ENCODE measurements at regions not wholly inside any gene's neighbourhood (a gene's known extent, or its start where the extent isn't known, plus 50 kb on each side); places are given as distances from the start of the nearest gene placed in this dataset.
A peak's percentile ranks its signal among the peaks of the same experiment; 100 is the strongest.
"Not testable (repeated sequence)": the region's sequence is repeated elsewhere in the genome, so short reads cannot be mapped to it uniquely, and the experiment has no call there.

DNA sequence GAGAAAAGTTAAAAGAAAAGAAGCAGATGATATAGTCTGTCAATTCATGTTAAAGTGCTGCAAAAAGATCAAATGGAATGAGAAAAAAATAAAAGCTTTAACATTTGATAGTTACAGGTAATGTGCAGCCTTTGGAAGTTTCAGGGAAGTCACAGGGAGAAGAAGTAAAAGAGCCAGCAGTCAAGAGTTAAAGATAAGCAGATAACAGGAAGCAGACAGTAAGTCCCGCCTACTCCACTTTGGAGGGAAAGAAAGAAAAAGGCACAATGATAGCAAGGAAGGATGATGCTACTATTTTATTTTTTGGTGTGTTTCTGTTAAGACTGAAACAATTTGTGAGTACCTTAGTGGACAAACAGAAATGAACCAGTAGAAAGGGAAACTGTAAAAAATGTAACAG, 111.1 kb upstream of the KRR1 start:
- no peak for DNase-seq (ENCODE audit: low read depth)
- TF ChIP-seq, protein P1, sequence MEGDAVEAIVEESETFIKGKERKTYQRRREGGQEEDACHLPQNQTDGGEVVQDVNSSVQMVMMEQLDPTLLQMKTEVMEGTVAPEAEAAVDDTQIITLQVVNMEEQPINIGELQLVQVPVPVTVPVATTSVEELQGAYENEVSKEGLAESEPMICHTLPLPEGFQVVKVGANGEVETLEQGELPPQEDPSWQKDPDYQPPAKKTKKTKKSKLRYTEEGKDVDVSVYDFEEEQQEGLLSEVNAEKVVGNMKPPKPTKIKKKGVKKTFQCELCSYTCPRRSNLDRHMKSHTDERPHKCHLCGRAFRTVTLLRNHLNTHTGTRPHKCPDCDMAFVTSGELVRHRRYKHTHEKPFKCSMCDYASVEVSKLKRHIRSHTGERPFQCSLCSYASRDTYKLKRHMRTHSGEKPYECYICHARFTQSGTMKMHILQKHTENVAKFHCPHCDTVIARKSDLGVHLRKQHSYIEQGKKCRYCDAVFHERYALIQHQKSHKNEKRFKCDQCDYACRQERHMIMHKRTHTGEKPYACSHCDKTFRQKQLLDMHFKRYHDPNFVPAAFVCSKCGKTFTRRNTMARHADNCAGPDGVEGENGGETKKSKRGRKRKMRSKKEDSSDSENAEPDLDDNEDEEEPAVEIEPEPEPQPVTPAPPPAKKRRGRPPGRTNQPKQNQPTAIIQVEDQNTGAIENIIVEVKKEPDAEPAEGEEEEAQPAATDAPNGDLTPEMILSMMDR (IDR thresholded peaks at IDR 0.05; ENCODE audit: low read depth, low read length, missing control alignments) = no peak
- in situ Hi-C loops (cut with HindIII; ENCODE audit: low sequenced_read_pairs) = no loop called here
- no peak overlapping the region for H3K4me3 ChIP-seq (ENCODE audit: low read depth, low read length)

DNA sequence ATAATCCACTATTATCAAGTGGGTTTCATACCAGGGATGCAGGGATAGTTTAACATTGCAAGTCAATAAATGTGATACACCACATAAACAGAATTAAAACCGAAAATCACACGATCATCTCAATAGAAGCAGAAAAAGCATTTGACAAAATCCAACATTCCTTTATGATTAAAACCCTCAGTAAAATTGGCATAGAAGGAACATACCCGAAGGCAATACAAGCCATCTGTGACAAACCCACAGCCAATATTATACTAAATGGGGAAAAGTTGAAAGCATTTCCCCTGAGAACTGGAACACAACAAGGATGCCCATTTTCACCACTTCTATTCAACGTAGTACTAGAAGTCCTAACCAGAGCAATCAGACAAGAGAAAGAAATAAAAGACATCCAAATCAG, 103.0 kb upstream of the KRR1 start:
- DNase-seq (ENCODE audit: low read depth); in situ Hi-C loops (cut with HindIII; ENCODE audit: low sequenced_read_pairs); H3K4me3 ChIP-seq (ENCODE audit: low read depth, low read length): not testable (repeated sequence)

DNA sequence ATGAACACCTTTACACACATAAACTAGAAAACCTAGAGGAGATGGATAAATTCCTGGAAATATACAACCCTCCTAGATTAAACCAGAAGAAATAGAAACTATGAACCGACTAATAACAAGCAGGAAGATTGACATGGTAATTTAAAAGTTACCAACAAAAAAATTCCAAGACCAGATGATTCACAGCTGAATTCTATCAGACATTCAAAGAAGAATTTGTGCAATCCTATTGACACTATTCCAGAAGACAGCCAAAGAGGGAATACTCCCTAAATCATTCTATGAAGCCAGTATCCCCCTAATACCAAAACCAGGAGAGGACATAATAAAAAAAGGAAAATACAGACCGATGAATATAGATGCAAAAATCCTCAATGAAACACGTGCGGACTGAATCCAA, 102.6 kb upstream of the KRR1 start:
- in situ Hi-C loops (cut with HindIII; ENCODE audit: low sequenced_read_pairs) = no loop called here
- H3K4me3 ChIP-seq (ENCODE audit: low read depth, low read length) = no peak overlapping the region
- DNase-seq (ENCODE audit: low read depth) = no peak
- TF ChIP-seq, protein P1 (IDR thresholded peaks at IDR 0.05; ENCODE audit: low read depth, low read length, missing control alignments) = no peak

DNA sequence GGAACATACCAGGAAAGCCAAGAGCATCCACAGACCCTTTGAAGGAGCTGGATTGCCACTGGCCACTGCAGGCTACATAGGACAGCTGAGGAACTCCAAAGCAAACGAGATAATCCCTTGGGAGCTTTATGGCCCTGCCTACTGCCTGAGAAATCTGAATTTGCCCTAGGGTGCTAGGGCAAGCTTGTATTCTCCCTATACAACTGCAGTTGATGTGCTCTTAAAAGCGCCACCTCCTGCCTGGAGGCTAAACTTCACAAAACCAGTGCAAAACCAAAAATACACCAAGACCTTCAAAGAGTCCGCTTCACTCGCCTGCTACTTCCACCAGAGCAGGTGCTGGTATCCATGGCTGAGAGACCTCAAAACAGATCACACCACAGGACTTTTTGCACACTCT, 99.6 kb upstream of the KRR1 start:
- in situ Hi-C loops (cut with HindIII; ENCODE audit: low sequenced_read_pairs) = no loop called here
- TF ChIP-seq, protein P1 (IDR thresholded peaks at IDR 0.05; ENCODE audit: low read depth, low read length, missing control alignments) = no peak
- no peak overlapping the region for H3K4me3 ChIP-seq (ENCODE audit: low read depth, low read length)
- DNase-seq (ENCODE audit: low read depth) = no peak

DNA sequence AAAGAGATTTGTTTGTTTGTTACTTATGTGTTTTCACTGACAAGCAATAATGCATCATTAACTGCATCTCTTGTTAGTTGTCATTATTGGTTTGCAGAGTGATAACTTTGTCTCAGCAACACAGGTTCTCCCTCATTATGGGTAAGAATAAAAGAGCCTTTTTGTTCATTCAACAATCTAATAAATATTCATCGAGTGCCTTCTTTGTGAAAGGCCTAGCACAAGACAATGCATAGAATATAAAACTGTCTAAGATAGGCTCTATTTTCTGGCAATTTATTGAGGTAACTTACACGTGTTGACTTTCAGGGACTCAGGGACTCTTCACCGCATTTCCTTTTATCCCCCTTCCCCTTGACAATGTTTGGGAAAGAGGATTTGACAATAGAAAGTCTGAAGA, 95.5 kb upstream of the KRR1 start:
- in situ Hi-C loops (cut with HindIII; ENCODE audit: low sequenced_read_pairs) = no loop called here
- DNase-seq (ENCODE audit: low read depth) = no peak
- H3K4me3 ChIP-seq (ENCODE audit: low read depth, low read length) = no peak overlapping the region
- TF ChIP-seq, protein P1 (IDR thresholded peaks at IDR 0.05; ENCODE audit: low read depth, low read length, missing control alignments) = no peak

DNA sequence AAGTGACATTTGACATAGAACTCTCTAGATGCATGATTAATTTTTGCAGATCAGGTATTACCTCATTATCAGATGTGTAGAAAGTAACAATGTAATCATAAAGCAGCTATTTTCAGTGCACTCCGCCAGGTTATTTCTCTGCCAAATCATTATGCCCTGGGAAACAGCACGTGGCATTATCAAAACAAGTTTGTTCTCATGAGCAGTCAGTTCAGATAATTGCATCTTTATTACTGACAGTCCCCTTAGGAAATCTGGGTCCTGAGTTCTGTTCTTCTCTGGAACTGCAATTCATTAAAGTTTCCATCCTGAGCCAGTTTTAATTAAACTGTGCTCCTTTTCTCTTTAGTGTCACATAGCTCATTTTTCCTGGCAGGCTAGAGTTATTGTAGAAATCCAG, 94.7 kb upstream of the KRR1 start:
- in situ Hi-C loops (cut with HindIII; ENCODE audit: low sequenced_read_pairs) = no loop called here
- TF ChIP-seq, protein P1 (IDR thresholded peaks at IDR 0.05; ENCODE audit: low read depth, low read length, missing control alignments) = no peak

DNA sequence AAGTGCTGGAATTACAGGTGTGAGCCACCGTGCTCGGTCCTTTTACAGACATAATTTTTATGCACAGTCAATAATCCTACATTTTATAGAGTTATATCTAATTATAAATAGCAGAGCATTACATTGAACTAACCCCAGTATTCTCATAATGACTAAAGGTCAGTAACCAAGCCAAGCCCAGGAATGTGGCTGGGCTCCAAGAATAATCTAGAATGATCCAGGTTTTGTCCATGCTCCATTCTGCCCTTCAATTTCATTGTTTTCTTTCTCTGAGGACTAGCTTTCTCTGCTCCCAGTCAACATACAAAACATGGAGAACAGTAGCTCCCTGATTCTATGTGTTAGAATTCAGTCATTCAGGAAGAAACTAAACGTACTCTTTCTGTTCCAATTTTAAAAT, 92.1 kb upstream of the KRR1 start:
- in situ Hi-C loops (cut with HindIII; ENCODE audit: low sequenced_read_pairs) = no loop called here
- DNase-seq (ENCODE audit: low read depth) = peak; percentile 29

More for the DNA sequence above, 94.7 kb upstream of the KRR1 start:
- no peak overlapping the region for H3K4me3 ChIP-seq (ENCODE audit: low read depth, low read length)
- DNase-seq (ENCODE audit: low read depth) = no peak

More for the DNA sequence above, 92.1 kb upstream of the KRR1 start:
- H3K4me3 ChIP-seq (ENCODE audit: low read depth, low read length) = no peak overlapping the region
- TF ChIP-seq, protein P1 (IDR thresholded peaks at IDR 0.05; ENCODE audit: low read depth, low read length, missing control alignments) = no peak

Measured in astrocyte of the cerebellum (primary cell).